ENCODE measurements at regions not wholly inside any gene's neighbourhood (a gene's known extent, or its start where the extent isn't known, plus 50 kb on each side); places are given as distances from the start of the nearest gene placed in this dataset.
A peak's percentile ranks its signal among the peaks of the same experiment; 100 is the strongest.

GRCh38 chr7:25758559-25758958 is 393.4 kb upstream of the NFE2L3 start:
- no peak for DNase-seq

- DNase-seq = no peak
These were observed 392.7 kb upstream of the NFE2L3 start for GRCh38 chr7:25759286-25759685.

GRCh38 chr7:25759748-25760147 is 392.2 kb upstream of the NFE2L3 start:
- no peak for DNase-seq

- DNase-seq = no peak
These were observed 389.2 kb upstream of the NFE2L3 start for GRCh38 chr7:25762511-25763462.

- no peak for DNase-seq
These were observed 388.5 kb upstream of the NFE2L3 start for GRCh38 chr7:25763463-25763860.

- no peak for DNase-seq
These were observed 386.8 kb upstream of the NFE2L3 start for GRCh38 chr7:25765110-25765655.

- DNase-seq = no peak
These were observed 381.8 kb upstream of the NFE2L3 start for GRCh38 chr7:25770235-25770634.

GRCh38 chr7:25770670-25771069 is 381.3 kb upstream of the NFE2L3 start:
- DNase-seq = no peak

- no peak for DNase-seq
These were observed 380.5 kb upstream of the NFE2L3 start for GRCh38 chr7:25771491-25771890.

- no peak for DNase-seq
These were observed 379.2 kb upstream of the NFE2L3 start for GRCh38 chr7:25772802-25773201.

GRCh38 chr7:25774675-25775074 is 377.3 kb upstream of the NFE2L3 start:
- DNase-seq = no peak

- no peak for DNase-seq
These were observed 376.4 kb upstream of the NFE2L3 start for GRCh38 chr7:25775570-25775969.

- DNase-seq = peak; percentile 78
These were observed 375.8 kb upstream of the NFE2L3 start for GRCh38 chr7:25775999-25776743.

GRCh38 chr7:25776744-25777123 is 375.3 kb upstream of the NFE2L3 start:
- no peak for DNase-seq

GRCh38 chr7:25777969-25778708 is 373.9 kb upstream of the NFE2L3 start:
- peak; percentile 51 for DNase-seq

- DNase-seq = no peak
These were observed 372.9 kb upstream of the NFE2L3 start for GRCh38 chr7:25779002-25779546.

- no peak for DNase-seq
These were observed 371.1 kb upstream of the NFE2L3 start for GRCh38 chr7:25780904-25781303.

GRCh38 chr7:25781704-25782103 is 370.3 kb upstream of the NFE2L3 start:
- no peak for DNase-seq

- DNase-seq = no peak
These were observed 365.1 kb upstream of the NFE2L3 start for GRCh38 chr7:25786936-25787335.

- DNase-seq = no peak
These were observed 364.7 kb upstream of the NFE2L3 start for GRCh38 chr7:25787336-25787735.

- no peak for DNase-seq
These were observed 363.6 kb upstream of the NFE2L3 start for GRCh38 chr7:25788371-25788770.

- no peak for DNase-seq
These were observed 362.9 kb upstream of the NFE2L3 start for GRCh38 chr7:25788961-25789620.
